ENCODE measurements at regions not wholly inside any gene's neighbourhood (a gene's known extent, or its start where the extent isn't known, plus 50 kb on each side); places are given as distances from the start of the nearest gene placed in this dataset.

- TF ChIP-seq, protein P1, sequence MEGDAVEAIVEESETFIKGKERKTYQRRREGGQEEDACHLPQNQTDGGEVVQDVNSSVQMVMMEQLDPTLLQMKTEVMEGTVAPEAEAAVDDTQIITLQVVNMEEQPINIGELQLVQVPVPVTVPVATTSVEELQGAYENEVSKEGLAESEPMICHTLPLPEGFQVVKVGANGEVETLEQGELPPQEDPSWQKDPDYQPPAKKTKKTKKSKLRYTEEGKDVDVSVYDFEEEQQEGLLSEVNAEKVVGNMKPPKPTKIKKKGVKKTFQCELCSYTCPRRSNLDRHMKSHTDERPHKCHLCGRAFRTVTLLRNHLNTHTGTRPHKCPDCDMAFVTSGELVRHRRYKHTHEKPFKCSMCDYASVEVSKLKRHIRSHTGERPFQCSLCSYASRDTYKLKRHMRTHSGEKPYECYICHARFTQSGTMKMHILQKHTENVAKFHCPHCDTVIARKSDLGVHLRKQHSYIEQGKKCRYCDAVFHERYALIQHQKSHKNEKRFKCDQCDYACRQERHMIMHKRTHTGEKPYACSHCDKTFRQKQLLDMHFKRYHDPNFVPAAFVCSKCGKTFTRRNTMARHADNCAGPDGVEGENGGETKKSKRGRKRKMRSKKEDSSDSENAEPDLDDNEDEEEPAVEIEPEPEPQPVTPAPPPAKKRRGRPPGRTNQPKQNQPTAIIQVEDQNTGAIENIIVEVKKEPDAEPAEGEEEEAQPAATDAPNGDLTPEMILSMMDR (conservative IDR thresholded peaks at IDR 0.05; ENCODE audit: low read depth in 2 of 2), result no peak
- no peak for TF ChIP-seq EZH2 (IDR thresholded peaks at IDR 0.05; ENCODE audit: low read depth, unreplicated experiment)
Measured at GRCh38 chr21:28439788-28440187, 552.9 kb downstream of the LTN1 start.

All from GM23338 (cell line).